ENCODE measurements at regions not wholly inside any gene's neighbourhood (a gene's known extent, or its start where the extent isn't known, plus 50 kb on each side); places are given as distances from the start of the nearest gene placed in this dataset.
"Not testable (repeated sequence)": the region's sequence is repeated elsewhere in the genome, so short reads cannot be mapped to it uniquely, and the experiment has no call there.

- DNase-seq (ENCODE audit: low read depth): no peak
Measured at GRCh38 chr3:159271799-159272512, 470.1 kb downstream of the MFSD1 start.

DNA sequence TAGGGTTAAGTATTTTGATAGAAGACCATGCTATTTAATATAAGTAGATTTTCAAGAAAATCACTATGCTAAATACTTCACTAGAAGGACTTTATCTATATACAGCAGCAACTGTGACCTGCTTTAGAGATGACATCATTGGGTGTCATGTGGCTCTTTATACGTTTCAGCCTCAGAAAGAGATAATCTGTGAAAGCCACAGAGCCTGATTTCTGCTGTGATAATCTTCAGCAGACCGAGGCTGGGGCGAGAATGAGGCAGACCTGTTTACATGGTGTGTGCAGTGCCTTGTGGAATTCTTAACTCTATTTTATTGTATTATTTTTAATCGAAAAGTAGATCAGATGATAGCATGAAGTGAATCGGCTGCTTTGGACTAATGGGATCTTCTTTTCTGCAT, 471.2 kb downstream of the MFSD1 start:
- DNase-seq (ENCODE audit: low read depth): no peak

DNA sequence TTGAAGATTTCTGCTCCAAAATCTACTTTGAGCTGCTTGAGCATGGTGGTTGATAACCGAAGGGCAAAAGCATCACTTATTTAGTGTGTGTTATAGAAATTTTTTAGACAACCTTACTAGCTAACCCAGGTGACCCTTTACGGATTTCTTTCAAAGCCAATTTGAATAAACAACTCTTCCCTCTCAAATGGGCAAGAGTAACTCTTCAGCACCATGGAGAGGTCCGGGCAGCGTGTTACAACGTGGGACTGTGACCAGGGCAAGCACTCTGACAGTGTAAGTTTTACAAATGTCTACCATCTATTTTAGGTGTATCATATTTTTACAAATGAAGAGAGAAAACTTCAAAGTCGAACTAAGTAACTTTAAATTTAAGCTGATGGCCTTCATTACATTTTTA, 471.8 kb downstream of the MFSD1 start:
- DNase-seq (ENCODE audit: low read depth): no peak

GRCh38 chr3:159275741-159276140, 473.9 kb downstream of the MFSD1 start:
- no peak for DNase-seq (ENCODE audit: low read depth)

GRCh38 chr3:159277814-159278213, 476.0 kb downstream of the MFSD1 start:
- no peak for DNase-seq (ENCODE audit: low read depth)

DNA sequence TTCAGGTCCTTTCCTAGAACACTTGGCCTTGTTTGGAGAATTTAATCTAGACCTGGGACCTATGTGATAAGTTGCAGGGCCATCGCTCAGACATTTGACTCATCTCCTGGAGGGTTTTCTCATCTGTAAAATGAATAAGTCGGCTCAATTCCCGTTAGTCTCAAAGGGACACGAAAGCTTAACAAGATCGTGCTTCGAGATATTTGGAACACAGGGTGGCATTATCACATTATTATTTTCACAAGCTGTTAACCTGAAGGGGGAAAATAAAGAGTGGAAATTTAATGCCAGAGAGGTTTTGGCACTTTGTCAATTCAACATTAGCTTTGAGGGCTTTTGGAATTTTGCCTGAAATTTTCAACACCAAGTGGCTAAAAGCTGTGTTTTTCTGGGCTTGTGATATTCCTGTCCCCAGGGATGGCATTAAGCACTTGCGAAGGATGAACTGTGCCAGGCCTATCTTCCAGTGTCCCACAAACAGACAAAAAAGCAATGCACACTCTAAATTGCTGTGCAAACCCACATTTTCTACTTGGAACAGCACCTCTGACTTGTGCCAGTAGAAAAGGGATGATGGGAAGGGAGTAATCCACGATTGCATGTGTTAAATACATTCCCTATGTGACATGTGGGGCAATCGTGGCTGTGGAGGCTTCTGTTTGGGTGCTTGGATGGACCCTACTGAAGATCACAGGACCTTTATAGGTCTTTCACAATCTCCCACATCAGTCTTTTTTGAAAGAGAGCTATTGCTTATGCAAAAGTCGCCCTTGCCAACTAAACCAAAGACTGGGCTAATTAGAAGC, 478.7 kb downstream of the MFSD1 start:
- no peak for DNase-seq (ENCODE audit: low read depth)

DNA sequence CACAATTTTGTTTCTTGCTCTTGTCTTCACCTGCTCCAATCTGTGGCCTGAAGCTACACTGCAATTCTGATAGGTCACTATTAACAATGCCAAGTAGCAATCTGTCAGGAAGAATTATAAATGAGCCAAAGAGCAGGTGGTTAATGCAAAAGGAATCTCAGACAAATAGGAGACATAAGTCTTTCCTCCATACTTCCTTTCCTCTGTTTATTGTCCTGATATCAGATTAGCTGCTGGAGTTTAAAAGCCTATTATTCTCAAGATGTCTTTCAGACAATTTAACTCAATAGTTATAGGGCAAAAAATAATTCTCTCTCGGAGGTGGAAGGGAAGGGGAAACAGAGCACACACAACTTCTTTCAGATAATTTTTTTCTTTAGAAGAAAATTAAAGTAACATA, 491.6 kb downstream of the MFSD1 start:
- DNase-seq (ENCODE audit: low read depth): no peak

GRCh38 chr3:159301961-159302360, 500.1 kb downstream of the MFSD1 start:
- no peak for DNase-seq (ENCODE audit: low read depth)

GRCh38 chr3:159305017-159305416, 503.2 kb downstream of the MFSD1 start:
- no peak for DNase-seq (ENCODE audit: low read depth)

GRCh38 chr3:159316706-159317105, 514.9 kb downstream of the MFSD1 start:
- not testable (repeated sequence) for DNase-seq (ENCODE audit: low read depth)

GRCh38 chr3:159319156-159319555, 517.3 kb downstream of the MFSD1 start:
- no peak for DNase-seq (ENCODE audit: low read depth)

- no peak for DNase-seq (ENCODE audit: low read depth)
Measured at GRCh38 chr3:159322322-159322939, 520.6 kb downstream of the MFSD1 start.

GRCh38 chr3:159323848-159324247, 522.0 kb downstream of the MFSD1 start:
- no peak for DNase-seq (ENCODE audit: low read depth)

- no peak for DNase-seq (ENCODE audit: low read depth)
Measured at GRCh38 chr3:159326998-159327397, 525.1 kb downstream of the MFSD1 start.

DNA sequence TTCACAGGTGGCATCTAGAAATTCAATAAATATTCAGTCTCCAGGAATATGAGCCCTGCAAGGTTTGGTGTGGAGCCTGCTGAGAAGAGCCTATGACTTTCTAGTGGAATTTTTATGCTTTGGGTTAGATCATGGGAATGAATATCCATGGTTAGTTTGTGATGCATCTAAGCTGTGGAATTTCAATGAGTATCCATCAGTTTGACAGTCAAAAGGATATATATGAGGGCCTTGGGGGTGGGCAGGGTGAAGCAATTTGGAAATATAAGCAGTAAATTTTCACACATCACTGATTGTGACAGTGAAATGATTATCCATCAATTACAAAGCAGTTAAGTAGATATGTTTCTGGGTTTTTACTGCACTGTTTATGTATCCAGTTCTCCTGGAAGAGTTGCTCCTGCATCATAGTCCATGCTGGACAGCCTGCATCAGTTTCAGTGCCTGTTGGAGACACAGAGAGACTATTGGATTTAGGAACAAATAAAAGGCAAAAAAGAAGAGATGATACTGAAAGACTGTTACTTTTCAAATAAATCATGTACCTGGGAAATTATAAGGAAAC, 530.8 kb downstream of the MFSD1 start:
- no peak for DNase-seq (ENCODE audit: low read depth)

- no peak for DNase-seq (ENCODE audit: low read depth)
Measured at GRCh38 chr3:159339131-159339530, 537.3 kb downstream of the MFSD1 start.

DNA sequence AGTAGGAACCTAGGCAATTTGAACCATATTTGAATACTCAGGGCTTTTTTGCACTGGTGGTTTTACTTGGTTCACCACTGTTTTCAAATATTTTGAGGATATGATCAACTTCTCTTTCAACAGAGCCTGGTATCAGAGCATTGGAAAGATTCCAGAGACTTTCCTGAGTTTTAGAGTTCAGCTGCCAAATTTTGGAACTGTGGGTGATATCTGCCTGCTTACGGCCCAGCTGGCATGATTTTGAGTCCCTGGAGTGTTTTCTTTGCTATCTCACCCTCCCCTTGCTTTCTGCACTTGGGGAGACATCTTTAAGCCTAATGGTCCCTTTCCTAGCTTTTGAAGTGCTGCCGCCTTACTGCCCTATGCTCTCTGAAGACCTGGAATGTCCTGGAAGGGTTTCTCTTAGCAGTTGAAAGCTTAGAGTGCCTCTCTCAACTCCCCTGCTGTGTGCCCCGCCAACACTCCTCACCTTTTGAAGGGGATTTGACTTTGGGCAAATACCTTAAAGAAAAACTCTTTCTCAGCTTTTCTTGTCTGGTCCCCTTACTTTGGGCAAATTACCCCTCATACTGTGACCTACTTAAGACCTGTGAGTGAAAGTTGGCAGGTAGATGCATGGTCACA, 539.1 kb downstream of the MFSD1 start:
- DNase-seq (ENCODE audit: low read depth): no peak

DNA sequence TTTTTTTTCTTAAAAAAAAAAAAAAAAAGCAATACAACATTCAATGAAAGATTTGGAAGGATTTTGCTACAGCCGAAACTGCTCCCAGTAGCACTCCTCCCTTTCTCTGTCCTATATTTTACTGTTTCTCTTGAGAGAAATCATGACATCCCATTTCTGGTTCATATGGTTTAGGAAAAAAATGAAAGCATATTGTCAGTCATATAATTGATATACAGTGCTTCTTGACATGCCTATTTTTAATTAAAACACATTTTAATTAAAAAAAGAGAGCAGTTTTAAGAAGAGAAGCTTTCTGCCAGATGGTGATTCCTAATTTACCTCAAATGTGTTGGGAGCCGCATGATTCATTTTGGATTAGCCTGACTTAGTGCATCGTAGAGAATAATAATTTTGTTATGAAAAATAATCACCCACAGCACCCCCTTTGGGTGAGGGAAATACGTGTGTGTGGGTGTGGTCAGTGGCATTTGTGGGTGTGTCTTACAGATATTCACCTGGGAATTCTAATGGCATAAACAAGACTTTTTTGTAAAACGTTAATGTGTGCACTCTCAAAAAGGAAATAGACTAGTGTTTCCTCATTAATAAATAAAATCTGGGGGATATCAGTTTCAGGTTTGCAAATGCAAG, 544.5 kb downstream of the MFSD1 start:
- DNase-seq (ENCODE audit: low read depth): no peak

- no peak for DNase-seq (ENCODE audit: low read depth)
Measured at GRCh38 chr3:159348431-159348830, 546.6 kb downstream of the MFSD1 start.

- DNase-seq (ENCODE audit: low read depth): no peak
Measured at GRCh38 chr3:159356606-159357005, 554.8 kb downstream of the MFSD1 start.

DNA sequence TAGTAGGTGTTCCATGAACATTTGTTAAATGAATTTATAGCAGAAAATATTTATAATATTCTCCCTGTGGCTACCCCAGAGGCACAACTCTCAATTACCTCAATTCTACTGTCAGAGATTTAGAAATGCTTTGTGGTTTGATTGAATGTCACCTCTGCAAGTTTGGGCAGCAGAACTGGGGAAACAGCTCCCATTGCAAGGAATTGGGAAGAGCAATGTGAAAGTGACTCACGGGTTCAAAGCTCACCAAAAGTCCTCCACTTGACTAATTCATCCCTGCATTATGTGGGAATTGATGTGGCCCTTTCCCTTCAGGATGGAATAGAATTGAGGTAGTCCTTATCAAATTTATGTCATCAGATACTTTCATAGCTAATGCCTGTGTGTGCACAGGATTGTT, 562.7 kb downstream of the MFSD1 start:
- no peak for DNase-seq (ENCODE audit: low read depth)

DNA sequence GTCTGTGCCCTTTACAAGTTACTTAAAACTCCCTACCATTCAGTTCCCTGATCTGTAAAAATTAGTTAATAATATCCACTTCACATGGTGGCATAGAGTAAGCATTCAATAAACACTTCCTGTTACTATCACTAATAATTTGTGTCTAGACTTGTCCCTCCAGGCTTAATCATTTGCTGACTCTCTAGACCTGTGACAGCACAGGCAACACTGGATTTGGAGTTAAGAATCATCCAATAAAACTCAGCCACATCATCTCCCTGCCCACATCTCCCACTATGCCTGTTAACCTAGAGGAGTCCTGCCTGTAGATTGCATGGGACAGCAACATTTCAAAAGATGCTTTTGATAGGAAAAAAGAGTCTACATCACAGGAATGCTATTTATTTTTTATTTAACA, 564.6 kb downstream of the MFSD1 start:
- no peak for DNase-seq (ENCODE audit: low read depth)

All from non-pigmented ciliary epithelial cell (primary cell).